Stomach smooth muscle (tissue), 2 donors: ENCODE measurements at regions not wholly inside any gene's neighbourhood (a gene's known extent, or its start where the extent isn't known, plus 50 kb on each side); places are given as distances from the start of the nearest gene placed in this dataset.

Source experiments
- H3K27ac ChIP-seq: one replicate; pipeline ENCODE4 v1.7.0; 2013; ENCODE audit warnings: mild to moderate bottlenecking, low read length, inconsistent platforms
- H3K27me3 ChIP-seq, 2 donors: one replicate each; pipeline ENCODE4 v1.7.0; 2013; ENCODE audit warnings: low read length in 2 of 2; ENCODE audit not compliant: insufficient read depth in 2 of 2, control insufficient read depth in 1 of 2
- H3K36me3 ChIP-seq, 2 donors: one replicate each; pipeline ENCODE4 v1.7.0; 2013; ENCODE audit warnings: low read length in 2 of 2; ENCODE audit not compliant: control insufficient read depth in 2 of 2, insufficient read depth in 2 of 2
- H3K4me1 ChIP-seq: one replicate; pipeline ENCODE4 v1.7.0; 2013; ENCODE audit warnings: low read length; ENCODE audit not compliant: control insufficient read depth, insufficient read depth
- H3K4me3 ChIP-seq, 2 donors: one replicate each; pipeline ENCODE4 v1.7.0; 2013; ENCODE audit warnings: low read length in 2 of 2
- H3K9ac ChIP-seq, 2 donors: one replicate each; pipeline ENCODE4 v1.7.0; 2013; ENCODE audit warnings: low read length in 2 of 2, mild to moderate bottlenecking in 1 of 2
- H3K9me3 ChIP-seq, 2 donors: one replicate each; pipeline ENCODE4 v1.7.0; 2013; ENCODE audit warnings: low read length in 2 of 2; ENCODE audit not compliant: control insufficient read depth in 2 of 2
- donor health status: healthy.
- donor health status: Pancreatic carcinoma.

DNA sequence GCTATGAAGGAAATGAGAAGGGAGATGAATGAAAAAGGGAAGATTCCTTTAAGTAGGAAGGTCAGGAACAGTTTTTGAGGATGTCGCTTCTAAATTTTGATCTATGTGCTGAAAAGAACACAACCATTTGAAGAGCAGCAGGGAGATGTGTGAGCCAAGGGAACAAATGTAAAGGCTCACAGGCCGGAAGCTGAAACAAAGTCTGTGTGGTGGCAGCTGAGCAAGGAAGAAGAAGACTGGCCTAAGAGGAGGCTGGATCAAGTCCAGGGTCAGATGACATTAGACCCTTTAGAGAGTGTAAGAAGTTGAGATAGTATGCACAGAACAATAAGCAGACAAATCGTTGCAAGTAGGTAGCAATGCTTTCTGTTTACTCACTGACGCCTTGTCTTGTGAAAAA lies 1631.4 kb upstream of the TENM4 start:
- no peak overlapping the region for H3K27ac ChIP-seq
- no peak overlapping the region for H3K9ac ChIP-seq
- H3K4me1 ChIP-seq: no peaks in the 10 kb centered on the region
- no peak overlapping the region for H3K4me3 ChIP-seq
- no peaks in the 10 kb centered on the region for H3K9me3 ChIP-seq
- H3K36me3 ChIP-seq: no peaks in the 10 kb centered on the region
- no peaks in the 10 kb centered on the region for H3K27me3 ChIP-seq

DNA sequence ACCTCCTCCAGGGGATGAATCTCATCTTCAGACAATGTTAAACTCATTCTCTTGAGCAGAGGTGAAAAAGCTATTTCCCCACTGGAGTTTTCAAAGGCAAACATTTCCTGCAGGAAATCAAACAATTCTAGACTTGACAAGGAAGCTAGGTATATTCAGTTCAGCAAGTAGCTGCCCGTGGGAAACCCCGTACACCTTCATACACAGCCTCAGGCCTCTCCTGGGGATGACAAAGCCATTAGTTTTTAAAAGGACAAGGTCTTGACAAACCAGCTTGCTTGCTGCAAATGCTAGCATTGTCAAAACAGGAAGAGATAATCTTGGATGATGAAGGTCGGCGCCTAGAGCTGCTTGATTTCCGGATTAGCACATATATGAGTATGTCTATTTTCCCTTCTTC lies 1630.8 kb upstream of the TENM4 start:
- H3K27me3 ChIP-seq: no peaks in the 10 kb centered on the region
- no peaks in the 10 kb centered on the region for H3K4me1 ChIP-seq
- no peak overlapping the region for H3K27ac ChIP-seq
- H3K9me3 ChIP-seq: no peaks in the 10 kb centered on the region
- no peak overlapping the region for H3K9ac ChIP-seq
- H3K36me3 ChIP-seq: no peaks in the 10 kb centered on the region
- H3K4me3 ChIP-seq: no peak overlapping the region

DNA sequence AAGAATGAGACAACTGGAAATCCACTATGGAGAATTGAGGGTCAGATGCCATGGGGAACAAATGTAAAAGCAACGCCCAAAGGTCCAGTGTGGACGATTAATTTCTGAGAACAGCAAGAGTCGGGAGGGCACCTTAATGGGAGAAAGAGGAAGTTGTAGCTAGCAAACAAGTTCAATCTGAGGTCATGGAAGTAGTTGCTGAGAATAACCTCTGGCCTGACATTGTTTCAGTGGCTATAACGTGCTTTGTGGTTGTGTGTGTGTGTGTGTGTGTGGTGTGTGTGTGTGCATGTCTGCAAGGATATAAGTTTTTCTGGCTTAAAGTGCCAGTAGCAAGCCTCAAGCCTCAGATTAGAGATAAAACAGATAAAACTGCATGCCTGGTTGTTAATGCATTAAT lies 1630.1 kb upstream of the TENM4 start:
- Histone ChIP-seq H3K27ac (no peak overlapping the region), H3K36me3 (no peaks in the 10 kb centered on the region), H3K9me3 (no peaks in the 10 kb centered on the region), H3K27me3 (no peaks in the 10 kb centered on the region), H3K9ac (no peak overlapping the region), H3K4me3 (no peak overlapping the region), H3K4me1 (no peaks in the 10 kb centered on the region)

DNA sequence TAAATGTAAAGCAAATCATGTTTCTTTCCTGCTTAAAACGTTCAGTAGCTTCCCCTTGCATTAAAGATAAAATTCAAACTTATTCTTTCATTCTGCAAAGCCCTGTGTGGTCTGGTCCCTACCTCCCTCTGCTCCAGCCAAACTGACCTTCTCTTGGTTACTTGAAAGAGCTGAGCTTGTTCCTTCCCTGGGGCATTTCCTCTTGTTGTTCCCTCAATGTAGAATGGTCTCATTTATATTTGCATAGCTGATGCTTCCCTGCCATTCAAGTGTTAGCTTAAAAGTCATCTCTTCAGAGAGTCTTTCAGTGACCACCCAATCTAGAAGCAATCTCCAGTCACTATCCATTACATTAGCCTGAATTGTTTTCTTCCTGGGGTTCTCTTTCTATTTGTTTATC lies 1618.5 kb upstream of the TENM4 start:
- no peaks in the 10 kb centered on the region for H3K27me3 ChIP-seq
- H3K9me3 ChIP-seq: no peaks in the 10 kb centered on the region
- H3K4me1 ChIP-seq: no peaks in the 10 kb centered on the region
- no peak overlapping the region for H3K27ac ChIP-seq
- no peak overlapping the region for H3K4me3 ChIP-seq
- no peaks in the 10 kb centered on the region for H3K36me3 ChIP-seq
- H3K9ac ChIP-seq: no peak overlapping the region

DNA sequence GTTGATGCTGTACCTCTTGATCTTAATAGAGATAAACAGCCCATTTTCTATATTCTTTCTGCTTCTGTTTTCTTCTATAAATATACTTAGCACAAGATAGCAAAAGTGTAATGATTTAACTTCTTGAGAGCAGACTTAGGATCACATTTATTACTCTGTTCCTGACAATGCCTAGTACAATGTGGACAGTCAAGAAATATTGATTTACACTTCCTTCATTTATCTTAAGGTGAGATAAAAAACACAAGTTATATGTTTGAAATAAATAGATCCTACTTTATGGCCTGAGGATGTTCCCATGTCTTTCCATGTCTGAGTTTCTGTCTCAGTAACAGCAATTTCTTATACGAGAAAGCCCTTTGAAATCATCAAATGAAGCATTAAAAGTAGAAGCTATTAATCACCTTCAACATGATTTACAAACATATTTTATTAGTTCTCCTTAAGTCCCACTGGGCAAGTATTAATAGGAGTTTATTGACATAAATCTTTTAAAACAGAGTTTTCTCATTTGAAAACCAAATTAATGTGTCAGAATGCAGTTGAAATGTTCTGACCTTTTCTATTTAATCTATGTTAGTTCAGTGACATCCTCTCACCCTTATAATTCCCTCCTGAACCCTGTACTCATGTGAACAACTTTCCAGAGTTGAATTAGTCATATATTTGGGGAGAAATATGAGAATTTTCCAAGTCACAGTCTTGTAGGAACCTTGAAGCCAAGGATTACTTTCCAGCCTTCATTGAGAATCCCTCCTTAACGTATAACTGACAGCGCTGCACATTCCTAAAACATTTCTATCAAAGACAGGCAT lies 1611.7 kb upstream of the TENM4 start:
- H3K4me1 ChIP-seq: no peaks in the 10 kb centered on the region
- no peak overlapping the region for H3K27ac ChIP-seq
- H3K9me3 ChIP-seq: no peaks in the 10 kb centered on the region
- no peaks in the 10 kb centered on the region for H3K27me3 ChIP-seq
- H3K9ac ChIP-seq: no peak overlapping the region
- H3K4me3 ChIP-seq: no peak overlapping the region
- no peaks in the 10 kb centered on the region for H3K36me3 ChIP-seq

DNA sequence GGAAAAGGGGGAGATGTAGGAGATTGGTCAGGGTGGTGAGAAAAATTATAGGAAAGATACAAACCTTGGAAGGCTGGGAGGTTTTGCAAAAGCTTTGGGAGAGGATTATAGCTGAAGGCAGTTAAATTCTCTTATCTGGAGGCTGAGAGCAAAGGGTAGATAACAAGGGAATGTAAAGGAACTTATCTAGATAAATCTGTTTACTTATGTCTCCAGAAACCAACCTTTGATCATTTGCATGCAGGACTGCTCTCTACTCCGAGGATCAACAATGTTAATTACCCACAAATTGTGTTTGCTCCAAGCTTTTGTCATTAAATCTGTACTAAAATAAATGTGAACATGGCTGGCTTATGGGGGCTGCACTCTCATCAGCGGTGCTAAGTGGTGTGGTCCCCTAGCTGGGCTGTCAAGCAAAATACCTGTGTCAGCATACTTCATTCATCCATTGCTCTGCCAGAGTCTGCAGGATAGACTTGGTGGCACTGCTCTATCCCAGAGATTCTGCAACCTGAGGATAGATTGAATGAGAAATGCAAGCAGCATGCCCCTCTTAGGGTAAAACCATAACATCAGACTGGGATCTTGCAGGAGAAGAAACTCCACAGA lies 1599.2 kb upstream of the TENM4 start:
- Histone ChIP-seq H3K27ac (no peak overlapping the region), H3K4me1 (no peaks in the 10 kb centered on the region), H3K27me3 (no peaks in the 10 kb centered on the region), H3K4me3 (no peak overlapping the region), H3K9ac (no peak overlapping the region), H3K9me3 (peaks cover 5 to 6% of the 10 kb centered on the region in 2 donors), H3K36me3 (no peaks in the 10 kb centered on the region)

DNA sequence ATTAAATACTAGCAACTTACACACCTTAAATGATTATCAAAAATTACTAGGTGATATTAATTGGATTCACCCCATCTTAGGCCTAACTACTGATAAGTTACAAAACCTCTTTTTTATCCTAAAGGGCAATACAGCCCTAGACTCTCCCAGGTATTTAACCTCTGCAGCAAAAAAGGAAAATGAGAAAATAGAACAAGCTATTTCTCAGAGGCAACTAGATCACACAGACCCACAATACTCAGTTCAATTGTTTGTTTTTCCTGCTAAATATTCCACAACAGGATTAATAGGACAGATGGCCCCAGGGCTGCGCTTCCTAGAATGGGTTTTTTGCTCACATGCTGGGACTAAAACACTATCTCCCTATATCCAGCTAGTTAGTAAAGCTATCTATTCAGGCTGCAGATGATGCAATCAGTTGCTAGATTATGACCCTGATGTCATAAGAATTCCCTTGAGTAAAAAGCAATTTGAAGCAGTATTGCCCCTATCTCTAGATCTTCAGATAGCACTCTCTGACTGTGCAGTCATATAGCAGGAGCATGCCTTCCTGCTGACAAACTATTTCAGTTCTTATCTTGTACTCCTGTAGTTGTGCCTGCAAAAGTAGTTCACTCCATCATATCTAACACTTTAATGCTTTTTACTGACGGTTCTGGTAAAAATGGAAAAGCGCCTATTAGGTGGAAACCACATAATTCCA lies 1595.5 kb upstream of the TENM4 start:
- Histone ChIP-seq H3K4me1 (no peaks in the 10 kb centered on the region), H3K36me3 (no peaks in the 10 kb centered on the region), H3K9me3 (peaks cover 6 to 9% of the 10 kb centered on the region in 2 donors), H3K9ac (no peak overlapping the region), H3K27ac (no peak overlapping the region), H3K27me3 (no peaks in the 10 kb centered on the region), H3K4me3 (no peak overlapping the region)

DNA sequence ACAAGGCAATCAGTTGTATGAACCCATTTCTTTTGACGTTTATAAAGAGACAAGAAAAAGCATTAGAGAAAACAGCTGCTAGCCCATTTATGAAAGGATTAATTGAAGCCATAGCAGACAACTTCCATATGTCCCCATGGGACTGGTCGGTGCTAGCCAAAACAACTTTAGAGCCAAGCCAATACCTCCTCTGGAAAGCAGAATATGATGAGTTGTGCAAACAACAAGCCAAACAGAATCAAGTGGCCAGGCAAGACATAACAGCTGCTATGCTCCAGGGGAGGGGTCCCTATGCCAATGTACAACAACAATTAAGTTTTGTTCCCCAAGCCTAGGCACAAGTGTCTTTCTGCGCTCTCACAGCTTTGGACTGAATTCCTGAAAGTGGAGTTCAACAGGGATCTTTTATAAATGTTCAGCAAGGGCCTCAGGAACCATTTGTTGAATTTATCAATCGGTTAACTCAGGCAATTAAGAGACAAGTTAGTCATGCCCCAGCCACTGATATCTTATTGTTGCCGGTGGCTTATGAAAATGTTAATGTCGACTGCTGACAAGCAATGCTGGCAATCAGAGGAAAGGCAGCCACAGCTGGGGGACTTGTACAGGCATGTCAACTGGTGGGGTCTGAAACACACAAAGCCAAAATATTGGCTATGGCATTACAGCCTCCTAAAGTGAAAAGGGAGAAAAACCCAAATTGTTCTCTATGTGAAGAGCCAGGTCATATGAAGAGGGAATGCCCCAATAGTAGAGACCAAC lies 1593.1 kb upstream of the TENM4 start:
- Histone ChIP-seq H3K27me3 (no peaks in the 10 kb centered on the region), H3K27ac (no peak overlapping the region), H3K4me3 (no peak overlapping the region), H3K4me1 (no peaks in the 10 kb centered on the region), H3K9ac (no peak overlapping the region), H3K36me3 (no peaks in the 10 kb centered on the region), H3K9me3 (peaks cover 6 to 9% of the 10 kb centered on the region in 2 donors)

DNA sequence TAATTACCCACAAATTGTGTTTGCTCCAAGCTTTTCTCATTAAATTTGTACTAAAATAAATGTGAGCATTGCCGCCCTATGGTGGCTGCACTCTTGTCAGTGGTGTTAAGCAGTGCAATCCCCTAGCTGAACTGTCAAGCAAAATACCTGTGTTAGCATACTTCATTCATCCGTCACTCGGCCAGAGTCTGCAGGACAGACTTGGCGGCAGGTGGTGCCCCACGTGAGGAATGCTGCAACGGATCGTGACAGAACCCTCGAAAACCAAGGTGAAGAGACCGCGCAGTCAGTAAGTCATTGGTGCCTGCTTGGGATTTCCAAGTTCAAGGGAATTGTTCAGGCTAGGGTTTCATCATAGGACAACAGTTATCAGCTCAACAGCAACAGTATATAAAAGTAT lies 1592.1 kb upstream of the TENM4 start:
- Histone ChIP-seq H3K4me3 (no peak overlapping the region), H3K27ac (no peak overlapping the region), H3K36me3 (no peaks in the 10 kb centered on the region), H3K9me3 (peaks cover 6 to 9% of the 10 kb centered on the region in 2 donors), H3K27me3 (no peaks in the 10 kb centered on the region), H3K4me1 (no peaks in the 10 kb centered on the region), H3K9ac (no peak overlapping the region)

DNA sequence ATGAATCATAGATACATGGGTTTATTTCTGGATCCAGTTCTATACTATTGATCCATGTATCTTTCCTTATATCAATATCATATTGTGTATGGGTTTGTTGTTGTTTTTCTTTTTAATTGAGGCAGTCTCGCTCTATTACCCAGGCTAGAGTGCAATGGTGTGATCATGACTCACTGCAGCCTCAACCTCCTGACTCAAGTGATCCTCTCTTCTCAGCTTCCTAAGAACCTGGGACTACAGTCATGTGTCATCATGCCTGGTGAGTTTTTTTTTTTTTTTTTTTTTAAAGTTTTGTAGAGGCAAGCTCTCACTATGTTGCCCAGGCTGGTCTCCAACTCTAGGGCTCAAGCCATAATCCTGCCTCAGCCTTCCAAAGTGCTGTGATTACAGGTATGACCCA lies 1589.4 kb upstream of the TENM4 start:
- no peak overlapping the region for H3K27ac ChIP-seq
- no peaks in the 10 kb centered on the region for H3K36me3 ChIP-seq
- no peaks in the 10 kb centered on the region for H3K4me1 ChIP-seq
- H3K27me3 ChIP-seq: no peaks in the 10 kb centered on the region
- no peak overlapping the region for H3K9ac ChIP-seq
- H3K9me3 ChIP-seq: peaks cover 0 to 6% of the 10 kb centered on the region in 2 donors
- no peak overlapping the region for H3K4me3 ChIP-seq
